H1 (cell line): ENCODE measurements at regions not wholly inside any gene's neighbourhood (a gene's known extent, or its start where the extent isn't known, plus 50 kb on each side); places are given as distances from the start of the nearest gene placed in this dataset.

Experiments
- CBX8 ChIP-seq: fragments of 300-800, 300-1000 bp; sonication (generic); IDR thresholded peaks from 2 replicates; pipeline ENCODE4 v1.7.1; 2016; ENCODE audit warnings: low read depth, low read length, borderline replicate concordance
- CEBPB ChIP-seq: IDR thresholded peaks from 2 replicates; pipeline ENCODE4 v1.6.1; 2012; ENCODE audit warnings: low read depth, low read length
- EGR1 ChIP-seq: IDR thresholded peaks from 2 replicates; pipeline ENCODE4 v1.6.1; 2011; ENCODE audit warnings: low read depth, low read length, borderline replicate concordance
- GABPA ChIP-seq: IDR thresholded peaks from 2 replicates; pipeline ENCODE4 v1.6.1; 2011; ENCODE audit warnings: mild to moderate bottlenecking, low read length, moderate library complexity, borderline replicate concordance; ENCODE audit not compliant: insufficient read depth
- SIRT6 ChIP-seq: IDR thresholded peaks from one replicate; pipeline ENCODE4 v1.7.1; 2012; ENCODE audit warnings: low read length, inconsistent platforms
- TBP ChIP-seq: IDR thresholded peaks from 2 replicates; pipeline ENCODE4 v1.6.1; 2011; ENCODE audit warnings: low read depth, low read length, improper control_type of control experiment
- TF ChIP-seq, protein P1 (sequence below): fragments of 300-600 bp; sonication (generic); IDR thresholded peaks from 2 replicates; pipeline ENCODE4 v1.7.1; 2012; ENCODE audit warnings: low read length, moderate library complexity, mild to moderate bottlenecking, inconsistent platforms; ENCODE audit not compliant: insufficient replicate concordance
- TF ChIP-seq, protein P2 (sequence below): IDR thresholded peaks from 2 replicates; pipeline ENCODE4 v1.6.1; 2012; ENCODE audit warnings: inconsistent platforms
- TF ChIP-seq, protein P3 (sequence below): IDR thresholded peaks from 2 replicates; pipeline ENCODE4 v1.6.1; 2011; ENCODE audit warnings: low read depth, mild to moderate bottlenecking, low read length; ENCODE audit not compliant: insufficient read depth
- TF ChIP-seq, protein P4 (sequence below): IDR thresholded peaks from 2 replicates; pipeline ENCODE4 v1.6.1; 2012; ENCODE audit warnings: low read length, inconsistent platforms

DNA sequence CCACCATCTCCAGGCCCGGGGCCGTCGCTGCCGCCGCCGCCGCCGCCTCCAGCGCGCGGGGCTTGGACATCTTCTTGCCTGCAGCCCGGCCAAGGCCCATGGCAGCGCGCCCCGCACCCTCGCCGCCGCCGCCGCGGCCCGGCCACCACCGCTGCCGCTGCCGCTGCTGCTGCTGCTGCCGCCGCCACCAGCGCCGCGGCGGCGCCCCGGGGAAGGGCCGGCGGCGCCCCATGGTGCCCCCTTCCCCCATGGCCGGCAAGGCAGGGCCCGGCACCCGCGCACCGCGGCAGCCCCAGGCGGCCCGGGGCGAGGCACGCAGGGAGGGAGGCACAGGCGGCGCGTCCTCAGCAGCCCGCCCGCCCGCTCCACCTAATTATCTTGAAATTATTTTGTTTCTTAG is 3057.4 kb downstream of the RPIA start (continued):
- TF ChIP-seq, protein P1, sequence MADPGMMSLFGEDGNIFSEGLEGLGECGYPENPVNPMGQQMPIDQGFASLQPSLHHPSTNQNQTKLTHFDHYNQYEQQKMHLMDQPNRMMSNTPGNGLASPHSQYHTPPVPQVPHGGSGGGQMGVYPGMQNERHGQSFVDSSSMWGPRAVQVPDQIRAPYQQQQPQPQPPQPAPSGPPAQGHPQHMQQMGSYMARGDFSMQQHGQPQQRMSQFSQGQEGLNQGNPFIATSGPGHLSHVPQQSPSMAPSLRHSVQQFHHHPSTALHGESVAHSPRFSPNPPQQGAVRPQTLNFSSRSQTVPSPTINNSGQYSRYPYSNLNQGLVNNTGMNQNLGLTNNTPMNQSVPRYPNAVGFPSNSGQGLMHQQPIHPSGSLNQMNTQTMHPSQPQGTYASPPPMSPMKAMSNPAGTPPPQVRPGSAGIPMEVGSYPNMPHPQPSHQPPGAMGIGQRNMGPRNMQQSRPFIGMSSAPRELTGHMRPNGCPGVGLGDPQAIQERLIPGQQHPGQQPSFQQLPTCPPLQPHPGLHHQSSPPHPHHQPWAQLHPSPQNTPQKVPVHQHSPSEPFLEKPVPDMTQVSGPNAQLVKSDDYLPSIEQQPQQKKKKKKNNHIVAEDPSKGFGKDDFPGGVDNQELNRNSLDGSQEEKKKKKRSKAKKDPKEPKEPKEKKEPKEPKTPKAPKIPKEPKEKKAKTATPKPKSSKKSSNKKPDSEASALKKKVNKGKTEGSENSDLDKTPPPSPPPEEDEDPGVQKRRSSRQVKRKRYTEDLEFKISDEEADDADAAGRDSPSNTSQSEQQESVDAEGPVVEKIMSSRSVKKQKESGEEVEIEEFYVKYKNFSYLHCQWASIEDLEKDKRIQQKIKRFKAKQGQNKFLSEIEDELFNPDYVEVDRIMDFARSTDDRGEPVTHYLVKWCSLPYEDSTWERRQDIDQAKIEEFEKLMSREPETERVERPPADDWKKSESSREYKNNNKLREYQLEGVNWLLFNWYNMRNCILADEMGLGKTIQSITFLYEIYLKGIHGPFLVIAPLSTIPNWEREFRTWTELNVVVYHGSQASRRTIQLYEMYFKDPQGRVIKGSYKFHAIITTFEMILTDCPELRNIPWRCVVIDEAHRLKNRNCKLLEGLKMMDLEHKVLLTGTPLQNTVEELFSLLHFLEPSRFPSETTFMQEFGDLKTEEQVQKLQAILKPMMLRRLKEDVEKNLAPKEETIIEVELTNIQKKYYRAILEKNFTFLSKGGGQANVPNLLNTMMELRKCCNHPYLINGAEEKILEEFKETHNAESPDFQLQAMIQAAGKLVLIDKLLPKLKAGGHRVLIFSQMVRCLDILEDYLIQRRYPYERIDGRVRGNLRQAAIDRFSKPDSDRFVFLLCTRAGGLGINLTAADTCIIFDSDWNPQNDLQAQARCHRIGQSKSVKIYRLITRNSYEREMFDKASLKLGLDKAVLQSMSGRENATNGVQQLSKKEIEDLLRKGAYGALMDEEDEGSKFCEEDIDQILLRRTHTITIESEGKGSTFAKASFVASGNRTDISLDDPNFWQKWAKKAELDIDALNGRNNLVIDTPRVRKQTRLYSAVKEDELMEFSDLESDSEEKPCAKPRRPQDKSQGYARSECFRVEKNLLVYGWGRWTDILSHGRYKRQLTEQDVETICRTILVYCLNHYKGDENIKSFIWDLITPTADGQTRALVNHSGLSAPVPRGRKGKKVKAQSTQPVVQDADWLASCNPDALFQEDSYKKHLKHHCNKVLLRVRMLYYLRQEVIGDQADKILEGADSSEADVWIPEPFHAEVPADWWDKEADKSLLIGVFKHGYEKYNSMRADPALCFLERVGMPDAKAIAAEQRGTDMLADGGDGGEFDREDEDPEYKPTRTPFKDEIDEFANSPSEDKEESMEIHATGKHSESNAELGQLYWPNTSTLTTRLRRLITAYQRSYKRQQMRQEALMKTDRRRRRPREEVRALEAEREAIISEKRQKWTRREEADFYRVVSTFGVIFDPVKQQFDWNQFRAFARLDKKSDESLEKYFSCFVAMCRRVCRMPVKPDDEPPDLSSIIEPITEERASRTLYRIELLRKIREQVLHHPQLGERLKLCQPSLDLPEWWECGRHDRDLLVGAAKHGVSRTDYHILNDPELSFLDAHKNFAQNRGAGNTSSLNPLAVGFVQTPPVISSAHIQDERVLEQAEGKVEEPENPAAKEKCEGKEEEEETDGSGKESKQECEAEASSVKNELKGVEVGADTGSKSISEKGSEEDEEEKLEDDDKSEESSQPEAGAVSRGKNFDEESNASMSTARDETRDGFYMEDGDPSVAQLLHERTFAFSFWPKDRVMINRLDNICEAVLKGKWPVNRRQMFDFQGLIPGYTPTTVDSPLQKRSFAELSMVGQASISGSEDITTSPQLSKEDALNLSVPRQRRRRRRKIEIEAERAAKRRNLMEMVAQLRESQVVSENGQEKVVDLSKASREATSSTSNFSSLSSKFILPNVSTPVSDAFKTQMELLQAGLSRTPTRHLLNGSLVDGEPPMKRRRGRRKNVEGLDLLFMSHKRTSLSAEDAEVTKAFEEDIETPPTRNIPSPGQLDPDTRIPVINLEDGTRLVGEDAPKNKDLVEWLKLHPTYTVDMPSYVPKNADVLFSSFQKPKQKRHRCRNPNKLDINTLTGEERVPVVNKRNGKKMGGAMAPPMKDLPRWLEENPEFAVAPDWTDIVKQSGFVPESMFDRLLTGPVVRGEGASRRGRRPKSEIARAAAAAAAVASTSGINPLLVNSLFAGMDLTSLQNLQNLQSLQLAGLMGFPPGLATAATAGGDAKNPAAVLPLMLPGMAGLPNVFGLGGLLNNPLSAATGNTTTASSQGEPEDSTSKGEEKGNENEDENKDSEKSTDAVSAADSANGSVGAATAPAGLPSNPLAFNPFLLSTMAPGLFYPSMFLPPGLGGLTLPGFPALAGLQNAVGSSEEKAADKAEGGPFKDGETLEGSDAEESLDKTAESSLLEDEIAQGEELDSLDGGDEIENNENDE: no peak
- TF ChIP-seq, protein P2, sequence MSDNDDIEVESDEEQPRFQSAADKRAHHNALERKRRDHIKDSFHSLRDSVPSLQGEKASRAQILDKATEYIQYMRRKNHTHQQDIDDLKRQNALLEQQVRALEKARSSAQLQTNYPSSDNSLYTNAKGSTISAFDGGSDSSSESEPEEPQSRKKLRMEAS: no peak
- TF ChIP-seq, protein P3, sequence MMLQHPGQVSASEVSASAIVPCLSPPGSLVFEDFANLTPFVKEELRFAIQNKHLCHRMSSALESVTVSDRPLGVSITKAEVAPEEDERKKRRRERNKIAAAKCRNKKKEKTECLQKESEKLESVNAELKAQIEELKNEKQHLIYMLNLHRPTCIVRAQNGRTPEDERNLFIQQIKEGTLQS: no peak
- TF ChIP-seq SIRT6 (no peak), GABPA (no peak), CEBPB (no peak), TBP (no peak), EGR1 (no peak), CBX8 (no peak)
- TF ChIP-seq, protein P4, sequence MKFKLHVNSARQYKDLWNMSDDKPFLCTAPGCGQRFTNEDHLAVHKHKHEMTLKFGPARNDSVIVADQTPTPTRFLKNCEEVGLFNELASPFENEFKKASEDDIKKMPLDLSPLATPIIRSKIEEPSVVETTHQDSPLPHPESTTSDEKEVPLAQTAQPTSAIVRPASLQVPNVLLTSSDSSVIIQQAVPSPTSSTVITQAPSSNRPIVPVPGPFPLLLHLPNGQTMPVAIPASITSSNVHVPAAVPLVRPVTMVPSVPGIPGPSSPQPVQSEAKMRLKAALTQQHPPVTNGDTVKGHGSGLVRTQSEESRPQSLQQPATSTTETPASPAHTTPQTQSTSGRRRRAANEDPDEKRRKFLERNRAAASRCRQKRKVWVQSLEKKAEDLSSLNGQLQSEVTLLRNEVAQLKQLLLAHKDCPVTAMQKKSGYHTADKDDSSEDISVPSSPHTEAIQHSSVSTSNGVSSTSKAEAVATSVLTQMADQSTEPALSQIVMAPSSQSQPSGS: no peak
